Transverse colon (tissue), 4 donors: ENCODE measurements at regions not wholly inside any gene's neighbourhood (a gene's known extent, or its start where the extent isn't known, plus 50 kb on each side); places are given as distances from the start of the nearest gene placed in this dataset.
"Not testable (repeated sequence)": the region's sequence is repeated elsewhere in the genome, so short reads cannot be mapped to it uniquely, and the experiment has no call there.

Experiments used
- DNase-seq: peaks from one replicate; pipeline ENCODE4 v3.0.0-alpha.2; 2019
- H3K27ac ChIP-seq, 4 donors: fragments of 200-600 bp; sonication (generic); 2 replicates each; pipeline ENCODE4 v1.5.1; 2016 to 2018; ENCODE audit warnings: inconsistent platforms in 4 of 4
- H3K27me3 ChIP-seq: fragments of 200-600 bp; sonication (generic); 2 replicates; pipeline ENCODE4 v1.5.1; 2017; ENCODE audit warnings: inconsistent platforms
- H3K36me3 ChIP-seq, 4 donors: fragments of 200-600 bp; sonication (generic); 2 replicates each; pipeline ENCODE4 v1.5.1; 2017 to 2019; ENCODE audit warnings: inconsistent platforms in 4 of 4
- H3K4me1 ChIP-seq, 4 donors: fragments of 200-600 bp; sonication (generic); 2 replicates each; pipeline ENCODE4 v1.5.1; 2017 to 2020; ENCODE audit warnings: inconsistent platforms in 4 of 4
- H3K4me3 ChIP-seq, 4 donors: fragments of 200-600 bp; sonication (generic); 1 replicate in 1 of 4; 2 replicates in 3 of 4; pipeline versions ENCODE4 v1.5.1 to v1.6.1; 2017 to 2019; ENCODE audit warnings: inconsistent platforms in 4 of 4
- H3K9me3 ChIP-seq, 2 donors: fragments of 200-600 bp; sonication (generic); 2 replicates each; pipeline ENCODE4 v1.5.1; 2017 to 2019; ENCODE audit warnings: inconsistent platforms in 2 of 2
- EP300 ChIP-seq: sonication (generic); formaldehyde crosslinking; IDR thresholded peaks from one replicate; pipeline ENCODE4 v1.6.1; 2017; ENCODE audit warnings: antibody characterized with exemption, low read depth
- POLR2A ChIP-seq: fragments of 450-650 bp; IDR thresholded peaks from one replicate; pipeline ENCODE4 v1.6.1; 2016; ENCODE audit warnings: antibody characterized with exemption, mild to moderate bottlenecking, moderate library complexity
- POLR2AphosphoS5 ChIP-seq, 3 donors: sonication (generic); formaldehyde crosslinking; IDR thresholded peaks; one replicate each; pipeline ENCODE4 v1.6.1; 2016; ENCODE audit warnings: antibody characterized with exemption in 3 of 3
- WGBS, 2 donors: methylation state at CpG; one replicate each; pipeline ENCODE4 v1.1.5; 2018; ENCODE audit warnings: low coverage in 1 of 2; 5-methylcytosine and 5-hydroxymethylcytosine counted together
- in situ Hi-C, 4 donors: fragments of 200-750 bp; cut with MboI; loops; one replicate each; pipeline versions ENCODE4 v1.15.0 to v1.15.1; 2017; ENCODE audit warnings: low sequenced_read_pairs in 3 of 4, low pct_ligation_motif_present in 1 of 4, low pct_unique_long_range_greater_than_20kb in 1 of 4
- intact Hi-C: fragments of 100-400 bp; cut with DNase I; formaldehyde crosslinking; loops from one replicate; pipeline ENCODE4 v1.15.1; 2023; ENCODE audit warnings: low total_unique reads
- TF ChIP-seq, protein P1 (sequence below), 5 experiments: fragments of 200-600 bp in 3 of 5; fragments of 450-650 bp in 2 of 5; sonication (generic) in 3 of 5; IDR thresholded peaks; 1 replicate in 2 of 5; 2 replicates in 3 of 5; pipeline ENCODE4 v1.5.1; 2016 to 2017; ENCODE audit warnings: antibody characterized with exemption in 5 of 5, inconsistent platforms in 3 of 5, mild to moderate bottlenecking in 2 of 5, moderate library complexity in 1 of 5

DNA sequence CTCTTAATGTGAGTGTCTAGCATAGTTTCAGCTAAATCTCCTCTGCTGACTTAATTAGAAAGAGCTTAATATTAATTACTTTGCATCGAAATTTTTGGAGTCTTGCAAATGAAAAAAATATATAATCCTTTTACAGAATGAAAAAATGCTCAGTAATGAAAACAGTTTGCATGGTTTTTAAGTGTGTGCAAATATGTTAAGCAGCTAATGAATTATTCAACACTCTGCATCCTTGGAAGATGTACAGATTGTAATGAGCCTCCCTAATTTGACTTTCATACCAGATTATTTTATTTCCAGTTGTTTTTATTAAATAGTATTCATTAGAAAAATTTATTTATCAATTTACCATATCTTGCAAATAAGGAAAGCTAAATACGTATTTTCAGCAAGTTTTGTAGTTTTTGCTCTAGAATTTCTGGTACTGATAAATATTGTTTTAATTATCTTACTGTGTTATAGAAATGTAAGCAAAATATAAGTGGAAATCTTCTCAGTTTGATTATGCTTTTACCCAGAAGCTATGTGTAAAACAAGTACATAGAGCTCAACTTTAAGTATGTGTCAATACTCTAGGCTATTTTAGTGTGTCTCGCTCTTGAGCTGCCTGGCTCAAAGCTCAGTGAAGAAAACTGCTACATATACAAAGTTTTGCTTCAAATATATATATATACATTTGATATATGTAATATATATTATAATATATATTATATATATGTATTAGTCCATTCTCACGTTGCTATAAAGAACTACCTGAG, 714.9 kb upstream of the LUZP2 start:
- 73 to 76% methylated on average over 4 of the region's 4 CpGs for WGBS, 2 donors
- no peak overlapping the region for H3K4me3 ChIP-seq
- H3K27ac ChIP-seq: no peak overlapping the region
- no peaks in the 10 kb centered on the region for H3K36me3 ChIP-seq
- peaks cover 0 to 9% (median 0%) of the 10 kb centered on the region in 4 donors for H3K4me1 ChIP-seq
- TF ChIP-seq, protein P1, sequence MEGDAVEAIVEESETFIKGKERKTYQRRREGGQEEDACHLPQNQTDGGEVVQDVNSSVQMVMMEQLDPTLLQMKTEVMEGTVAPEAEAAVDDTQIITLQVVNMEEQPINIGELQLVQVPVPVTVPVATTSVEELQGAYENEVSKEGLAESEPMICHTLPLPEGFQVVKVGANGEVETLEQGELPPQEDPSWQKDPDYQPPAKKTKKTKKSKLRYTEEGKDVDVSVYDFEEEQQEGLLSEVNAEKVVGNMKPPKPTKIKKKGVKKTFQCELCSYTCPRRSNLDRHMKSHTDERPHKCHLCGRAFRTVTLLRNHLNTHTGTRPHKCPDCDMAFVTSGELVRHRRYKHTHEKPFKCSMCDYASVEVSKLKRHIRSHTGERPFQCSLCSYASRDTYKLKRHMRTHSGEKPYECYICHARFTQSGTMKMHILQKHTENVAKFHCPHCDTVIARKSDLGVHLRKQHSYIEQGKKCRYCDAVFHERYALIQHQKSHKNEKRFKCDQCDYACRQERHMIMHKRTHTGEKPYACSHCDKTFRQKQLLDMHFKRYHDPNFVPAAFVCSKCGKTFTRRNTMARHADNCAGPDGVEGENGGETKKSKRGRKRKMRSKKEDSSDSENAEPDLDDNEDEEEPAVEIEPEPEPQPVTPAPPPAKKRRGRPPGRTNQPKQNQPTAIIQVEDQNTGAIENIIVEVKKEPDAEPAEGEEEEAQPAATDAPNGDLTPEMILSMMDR (IDR thresholded peaks at IDR 0.05): no peak
- TF ChIP-seq POLR2AphosphoS5 (IDR thresholded peaks at IDR 0.05): no peak
- TF ChIP-seq POLR2A: no peak
- TF ChIP-seq EP300: no peak
- in situ Hi-C loops: no loop called here
- H3K9me3 ChIP-seq: no peaks in the 10 kb centered on the region
- DNase-seq: no peak
- intact Hi-C loops: no loop called here
- H3K27me3 ChIP-seq: no peaks in the 10 kb centered on the region

DNA sequence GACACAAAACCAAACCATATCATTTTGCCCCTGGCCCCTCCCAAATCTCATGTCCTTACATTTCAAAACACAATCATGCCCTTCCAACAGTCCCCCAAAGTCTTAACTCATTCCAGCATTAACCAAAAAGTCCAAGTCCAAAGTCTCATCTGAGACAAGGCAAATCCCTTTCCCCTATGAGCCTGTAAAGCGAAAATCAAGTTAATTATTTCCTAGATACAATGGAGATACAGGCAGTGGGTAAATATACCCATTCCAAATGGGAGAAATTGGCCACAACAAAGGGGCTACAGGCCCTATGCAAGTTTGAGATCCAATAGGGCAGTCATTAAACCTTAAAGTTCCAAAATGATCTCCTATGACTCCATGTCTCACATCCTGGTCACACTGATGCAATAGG, 709.9 kb upstream of the LUZP2 start:
- H3K27ac ChIP-seq: peak overlapping the region in 3 of 4 donors; percentile 3 to 36 (median 23)
- H3K4me3 ChIP-seq, H3K27me3 ChIP-seq, in situ Hi-C loops, H3K9me3 ChIP-seq, intact Hi-C loops, H3K36me3 ChIP-seq, DNase-seq: not testable (repeated sequence)
- WGBS, 2 donors: 36 to 71% methylated on average over 1 of the region's 1 CpG
- H3K4me1 ChIP-seq: peaks cover 3 to 37% (median 11%) of the 10 kb centered on the region in 4 donors

DNA sequence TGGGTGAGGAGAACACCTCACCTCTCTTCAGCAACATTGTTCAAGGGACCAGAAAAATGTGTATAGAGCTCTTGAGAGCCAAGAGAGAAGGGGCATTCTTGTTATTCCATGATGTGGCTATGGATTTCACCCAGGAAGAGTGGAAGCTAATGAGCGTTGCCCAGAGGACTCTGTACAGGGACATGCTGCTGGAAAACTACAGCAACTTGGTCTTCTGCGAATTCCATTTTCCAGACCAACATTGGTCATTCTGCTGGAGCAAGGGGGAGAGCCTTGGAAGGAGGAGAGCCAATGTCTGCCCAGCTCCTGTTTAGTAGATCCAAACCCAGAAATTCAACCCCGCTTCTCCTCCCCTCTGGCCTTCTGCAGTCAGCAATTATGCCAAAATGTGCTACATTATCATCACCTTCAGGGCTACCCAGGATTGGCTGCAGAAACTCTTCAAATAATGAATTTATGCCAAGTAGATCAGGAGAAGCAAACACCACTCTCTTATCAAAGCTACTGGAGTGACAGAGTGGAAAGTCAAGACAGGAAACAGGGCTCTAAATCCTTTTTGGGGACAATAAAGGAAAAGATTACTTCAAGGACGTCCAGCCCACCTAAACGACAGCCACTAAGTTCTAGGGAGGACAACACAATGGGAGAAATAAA, 707.5 kb upstream of the LUZP2 start:
- no peaks in the 10 kb centered on the region for H3K36me3 ChIP-seq
- in situ Hi-C loops (no loop called here), intact Hi-C loops (no loop called here)
- peaks cover 3 to 37% (median 11%) of the 10 kb centered on the region in 4 donors for H3K4me1 ChIP-seq
- no peak for TF ChIP-seq POLR2A
- TF ChIP-seq EP300: no peak
- TF ChIP-seq POLR2AphosphoS5 (IDR thresholded peaks at IDR 0.05): no peak
- TF ChIP-seq, protein P1 (IDR thresholded peaks at IDR 0.05): no peak
- no peaks in the 10 kb centered on the region for H3K9me3 ChIP-seq
- peak overlapping the region; percentile 64 to 74 (median 74) for H3K27ac ChIP-seq
- no peak overlapping the region for H3K4me3 ChIP-seq
- no peaks in the 10 kb centered on the region for H3K27me3 ChIP-seq
- DNase-seq: no peak
- 30 to 63% methylated on average over 2 to 5 of the region's 5 CpGs for WGBS, 2 donors

DNA sequence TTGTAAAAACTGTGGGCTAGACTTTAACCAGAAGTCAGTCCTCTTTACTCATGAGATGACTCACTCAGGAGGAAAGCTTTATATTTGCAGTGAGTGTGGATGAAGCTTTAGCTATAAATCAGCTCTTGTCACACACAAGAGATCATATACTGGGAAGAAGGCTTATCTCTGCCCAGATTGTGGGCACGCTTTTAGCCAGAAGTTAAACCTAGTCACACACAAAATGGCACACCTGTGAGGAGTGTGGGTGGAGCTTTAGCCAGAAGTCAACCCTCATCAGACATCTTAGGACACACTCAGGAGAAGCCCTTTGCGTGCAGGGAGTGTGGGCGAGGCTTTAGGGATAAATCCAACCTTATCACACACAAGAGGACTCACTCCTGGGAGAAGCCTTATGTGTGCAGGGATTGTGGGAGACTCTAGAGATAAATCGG, 706.9 kb upstream of the LUZP2 start:
- no peak overlapping the region for H3K4me3 ChIP-seq
- in situ Hi-C loops (no loop called here), intact Hi-C loops (no loop called here)
- TF ChIP-seq, protein P1 (IDR thresholded peaks at IDR 0.05): no peak
- no peak for TF ChIP-seq EP300
- TF ChIP-seq POLR2AphosphoS5 (IDR thresholded peaks at IDR 0.05): no peak
- TF ChIP-seq POLR2A: no peak
- H3K36me3 ChIP-seq: no peaks in the 10 kb centered on the region
- H3K4me1 ChIP-seq: peaks cover 3 to 37% (median 11%) of the 10 kb centered on the region in 4 donors
- 41% methylated on average over 4 of the region's 4 CpGs; no CpG with 5 or more reads in 1 of the 2 donors for WGBS, 2 donors
- H3K9me3 ChIP-seq: no peaks in the 10 kb centered on the region
- DNase-seq: peak; percentile 40
- peak overlapping the region; percentile 64 to 74 (median 74) for H3K27ac ChIP-seq
- H3K27me3 ChIP-seq: no peaks in the 10 kb centered on the region
